WTC11 (cell line): ENCODE measurements at regions not wholly inside any gene's neighbourhood (a gene's known extent, or its start where the extent isn't known, plus 50 kb on each side); places are given as distances from the start of the nearest gene placed in this dataset.

Experiments used
- ATAC-seq: fragments of 200-7000 bp; cut with Tn5 transposase; 2 replicates; pipeline ENCODE4 v1.10.0; 2021; ENCODE audit warnings: mild to moderate bottlenecking, moderate library complexity
- CTCF ChIA-PET: fragments of 300-600 bp; sonication (Branson Sonifier 250); formaldehyde crosslinking; loops from one replicate; lab custom pipeline; 2021; ENCODE audit warnings: antibody characterized with exemption; lab: Charles Lee
- POLR2A ChIA-PET: fragments of 350-600 bp; sonication (Branson Sonifier 250); formaldehyde crosslinking; loops from one replicate; lab custom pipeline; 2021; ENCODE audit warnings: antibody characterized with exemption; lab: Charles Lee
- DNase-seq: peaks from one replicate; pipeline ENCODE4 v3.0.0; 2021; ENCODE audit warnings: low spot score
- H3K27ac Mint-ChIP-seq: 2 replicates; pipeline ENCODE4 v1.8.0; 2021; ENCODE audit warnings: mixed read lengths
- H3K27me3 Mint-ChIP-seq: 2 replicates; pipeline ENCODE4 v1.8.0; 2021; ENCODE audit warnings: low read depth, mild to moderate bottlenecking, moderate library complexity, mixed read lengths
- H3K36me3 Mint-ChIP-seq: 2 replicates; pipeline ENCODE4 v1.8.0; 2021; ENCODE audit warnings: mixed read lengths
- H3K4me1 Mint-ChIP-seq: 2 replicates; pipeline ENCODE4 v1.8.0; 2022; ENCODE audit warnings: mixed read lengths
- H3K4me3 Mint-ChIP-seq: 2 replicates; pipeline ENCODE4 v1.8.0; 2021; ENCODE audit warnings: mild to moderate bottlenecking, moderate library complexity, mixed read lengths
- H3K9me3 Mint-ChIP-seq: 2 replicates; pipeline ENCODE4 v1.8.0; 2021; ENCODE audit warnings: mixed read lengths
- AFF4 ChIP-seq: sonication (generic); formaldehyde crosslinking; IDR thresholded peaks from 2 replicates; pipeline ENCODE4 v1.8.1; 2023; ENCODE audit warnings: mild to moderate bottlenecking, missing genetic modification reagents, borderline replicate concordance
- ATF1 ChIP-seq: sonication (generic); formaldehyde crosslinking; IDR thresholded peaks from 2 replicates; pipeline ENCODE4 v1.8.1; 2023; ENCODE audit warnings: mild to moderate bottlenecking, moderate library complexity, missing genetic modification reagents
- CREM ChIP-seq: sonication (generic); formaldehyde crosslinking; IDR thresholded peaks from 2 replicates; pipeline ENCODE4 v1.8.1; 2022; ENCODE audit warnings: mild to moderate bottlenecking, missing genetic modification reagents, moderate library complexity
- CTCF ChIP-seq: fragments of 200-600 bp; IDR thresholded peaks from 2 replicates; pipeline ENCODE4 v1.8.0; 2022; ENCODE audit warnings: antibody characterized with exemption
- ETV6 ChIP-seq: sonication (generic); formaldehyde crosslinking; IDR thresholded peaks from 2 replicates; pipeline ENCODE4 v1.8.1; 2022; ENCODE audit warnings: mild to moderate bottlenecking, missing genetic modification reagents
- IRF1 ChIP-seq: sonication (generic); formaldehyde crosslinking; IDR thresholded peaks from 2 replicates; pipeline ENCODE4 v1.8.0; 2023; ENCODE audit warnings: missing genetic modification reagents
- JAZF1 ChIP-seq: fragments of 250-450 bp; sonication (Bioruptor Pico); IDR thresholded peaks from 2 replicates; pipeline ENCODE4 v1.9.0; 2021; ENCODE audit warnings: moderate library complexity, mild to moderate bottlenecking, inconsistent platforms
- JUN ChIP-seq: sonication (generic); formaldehyde crosslinking; IDR thresholded peaks from 2 replicates; pipeline ENCODE4 v1.8.0; 2023; ENCODE audit warnings: mild to moderate bottlenecking, missing genetic modification reagents
- NFATC4 ChIP-seq: fragments of 250-450 bp; sonication (Bioruptor Pico); IDR thresholded peaks from 2 replicates; pipeline ENCODE4 v1.9.0; 2021; ENCODE audit warnings: mild to moderate bottlenecking
- NFYB ChIP-seq: sonication (generic); formaldehyde crosslinking; conservative IDR thresholded peaks from 2 replicates; pipeline ENCODE4 v1.8.0; 2022; ENCODE audit warnings: low read depth, missing genetic modification reagents
- NR2C2 ChIP-seq: sonication (generic); formaldehyde crosslinking; IDR thresholded peaks from 2 replicates; pipeline ENCODE4 v1.8.0; 2022; ENCODE audit warnings: mild to moderate bottlenecking, missing genetic modification reagents
- NR3C1 ChIP-seq: sonication (generic); formaldehyde crosslinking; conservative IDR thresholded peaks from 2 replicates; pipeline ENCODE4 v1.8.1; 2023; ENCODE audit warnings: low read depth, mild to moderate bottlenecking, missing genetic modification reagents
- RORB ChIP-seq: fragments of 250-450 bp; sonication (Bioruptor Pico); IDR thresholded peaks from 2 replicates; pipeline ENCODE4 v1.9.0; 2021; ENCODE audit warnings: mild to moderate bottlenecking
- SOX15 ChIP-seq: fragments of 250-450 bp; sonication (Bioruptor Pico); IDR thresholded peaks from 2 replicates; pipeline ENCODE4 v1.9.0; 2021; ENCODE audit warnings: mild to moderate bottlenecking
- ZBTB21 ChIP-seq: sonication (generic); formaldehyde crosslinking; IDR thresholded peaks from 2 replicates; pipeline ENCODE4 v1.8.1; 2023; ENCODE audit warnings: mild to moderate bottlenecking, missing genetic modification reagents, borderline replicate concordance
- ZNF263 ChIP-seq: sonication (generic); formaldehyde crosslinking; IDR thresholded peaks from 2 replicates; pipeline ENCODE4 v1.8.1; 2022; ENCODE audit warnings: low read depth, mild to moderate bottlenecking, moderate library complexity, missing genetic modification reagents
- ZNF281 ChIP-seq: sonication (generic); formaldehyde crosslinking; IDR thresholded peaks from 2 replicates; pipeline ENCODE4 v1.8.0; 2023; ENCODE audit warnings: mild to moderate bottlenecking, missing genetic modification reagents
- TF ChIP-seq, protein P1 (sequence below): sonication (generic); formaldehyde crosslinking; conservative IDR thresholded peaks from 2 replicates; pipeline ENCODE4 v1.8.1; 2022; ENCODE audit warnings: mild to moderate bottlenecking, missing genetic modification reagents
- TF ChIP-seq, protein P2 (sequence below): sonication (generic); formaldehyde crosslinking; IDR thresholded peaks from 2 replicates; pipeline ENCODE4 v1.8.0; 2023; ENCODE audit warnings: missing genetic modification reagents, mild to moderate bottlenecking, borderline replicate concordance
- TF ChIP-seq, protein P3 (sequence below): fragments of 250-450 bp; sonication (Bioruptor Pico); IDR thresholded peaks from 2 replicates; pipeline ENCODE4 v1.9.0; 2021; ENCODE audit warnings: mild to moderate bottlenecking

DNA sequence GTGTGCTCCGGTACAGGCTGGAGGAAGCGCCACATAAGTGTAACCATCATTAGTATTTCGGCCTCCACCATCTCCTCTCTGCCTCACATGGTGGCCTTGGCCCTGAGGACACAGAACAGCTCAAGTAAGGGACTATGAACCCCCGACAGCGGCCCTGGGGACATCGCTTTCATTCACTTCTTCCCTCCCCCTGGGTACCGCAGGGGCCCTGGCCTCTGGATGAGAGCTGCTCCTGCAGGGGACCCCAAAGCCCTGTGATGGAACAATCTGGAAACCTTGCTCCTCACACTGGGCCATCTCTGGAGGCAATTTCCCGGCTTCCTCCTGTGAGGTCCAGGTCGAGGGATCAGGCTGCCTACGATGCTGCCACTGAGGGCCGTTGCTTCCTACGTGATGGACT, 565.5 kb downstream of the BRD1 start:
- Mint-ChIP-seq H3K36me3 (no peaks in the 10 kb centered on the region), H3K27me3 (peaks cover 4% of the 10 kb centered on the region), H3K9me3 (peaks cover 6% of the 10 kb centered on the region), H3K27ac (no peak overlapping the region), H3K4me3 (no peak overlapping the region), H3K4me1 (peaks cover 22% of the 10 kb centered on the region)
- ATAC-seq, result no peak
- no peak for DNase-seq
- ChIA-PET CTCF (no interaction called here), POLR2A (no interaction called here)
- no peak for TF ChIP-seq CTCF
- TF ChIP-seq ZBTB21 (CRISPR knock-in tag), result no peak
- TF ChIP-seq ATF1 (CRISPR knock-in tag), result no peak
- TF ChIP-seq JUN (CRISPR knock-in tag), result no peak
- no peak for TF ChIP-seq NFATC4 (CRISPR knock-in tag)
- TF ChIP-seq, protein P1, sequence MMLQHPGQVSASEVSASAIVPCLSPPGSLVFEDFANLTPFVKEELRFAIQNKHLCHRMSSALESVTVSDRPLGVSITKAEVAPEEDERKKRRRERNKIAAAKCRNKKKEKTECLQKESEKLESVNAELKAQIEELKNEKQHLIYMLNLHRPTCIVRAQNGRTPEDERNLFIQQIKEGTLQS (CRISPR knock-in tag), result no peak
- TF ChIP-seq CREM, result no peak
- no peak for TF ChIP-seq JAZF1 (CRISPR knock-in tag)
- no peak for TF ChIP-seq ETV6
- TF ChIP-seq IRF1, result no peak
- TF ChIP-seq NR2C2 (CRISPR knock-in tag), result no peak
- TF ChIP-seq, protein P2, sequence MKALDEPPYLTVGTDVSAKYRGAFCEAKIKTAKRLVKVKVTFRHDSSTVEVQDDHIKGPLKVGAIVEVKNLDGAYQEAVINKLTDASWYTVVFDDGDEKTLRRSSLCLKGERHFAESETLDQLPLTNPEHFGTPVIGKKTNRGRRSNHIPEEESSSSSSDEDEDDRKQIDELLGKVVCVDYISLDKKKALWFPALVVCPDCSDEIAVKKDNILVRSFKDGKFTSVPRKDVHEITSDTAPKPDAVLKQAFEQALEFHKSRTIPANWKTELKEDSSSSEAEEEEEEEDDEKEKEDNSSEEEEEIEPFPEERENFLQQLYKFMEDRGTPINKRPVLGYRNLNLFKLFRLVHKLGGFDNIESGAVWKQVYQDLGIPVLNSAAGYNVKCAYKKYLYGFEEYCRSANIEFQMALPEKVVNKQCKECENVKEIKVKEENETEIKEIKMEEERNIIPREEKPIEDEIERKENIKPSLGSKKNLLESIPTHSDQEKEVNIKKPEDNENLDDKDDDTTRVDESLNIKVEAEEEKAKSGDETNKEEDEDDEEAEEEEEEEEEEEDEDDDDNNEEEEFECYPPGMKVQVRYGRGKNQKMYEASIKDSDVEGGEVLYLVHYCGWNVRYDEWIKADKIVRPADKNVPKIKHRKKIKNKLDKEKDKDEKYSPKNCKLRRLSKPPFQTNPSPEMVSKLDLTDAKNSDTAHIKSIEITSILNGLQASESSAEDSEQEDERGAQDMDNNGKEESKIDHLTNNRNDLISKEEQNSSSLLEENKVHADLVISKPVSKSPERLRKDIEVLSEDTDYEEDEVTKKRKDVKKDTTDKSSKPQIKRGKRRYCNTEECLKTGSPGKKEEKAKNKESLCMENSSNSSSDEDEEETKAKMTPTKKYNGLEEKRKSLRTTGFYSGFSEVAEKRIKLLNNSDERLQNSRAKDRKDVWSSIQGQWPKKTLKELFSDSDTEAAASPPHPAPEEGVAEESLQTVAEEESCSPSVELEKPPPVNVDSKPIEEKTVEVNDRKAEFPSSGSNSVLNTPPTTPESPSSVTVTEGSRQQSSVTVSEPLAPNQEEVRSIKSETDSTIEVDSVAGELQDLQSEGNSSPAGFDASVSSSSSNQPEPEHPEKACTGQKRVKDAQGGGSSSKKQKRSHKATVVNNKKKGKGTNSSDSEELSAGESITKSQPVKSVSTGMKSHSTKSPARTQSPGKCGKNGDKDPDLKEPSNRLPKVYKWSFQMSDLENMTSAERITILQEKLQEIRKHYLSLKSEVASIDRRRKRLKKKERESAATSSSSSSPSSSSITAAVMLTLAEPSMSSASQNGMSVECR, result no peak
- no peak for TF ChIP-seq ZNF263 (CRISPR knock-in tag)
- TF ChIP-seq NFYB (CRISPR knock-in tag), result no peak
- TF ChIP-seq RORB (CRISPR knock-in tag), result no peak
- no peak for TF ChIP-seq ZNF281 (CRISPR knock-in tag)
- TF ChIP-seq SOX15 (CRISPR knock-in tag), result no peak

GRCh38 chr22:49261616-49262015, 566.1 kb downstream of the BRD1 start:
- Mint-ChIP-seq H3K4me3 (no peak overlapping the region), H3K9me3 (peaks cover 6% of the 10 kb centered on the region), H3K36me3 (no peaks in the 10 kb centered on the region), H3K27me3 (peaks cover 4% of the 10 kb centered on the region), H3K27ac (no peak overlapping the region), H3K4me1 (peaks cover 17% of the 10 kb centered on the region)
- no peak for DNase-seq
- ATAC-seq, result no peak
- POLR2A ChIA-PET, result no interaction called here
- CTCF ChIA-PET, result no interaction called here
- TF ChIP-seq, protein P3, sequence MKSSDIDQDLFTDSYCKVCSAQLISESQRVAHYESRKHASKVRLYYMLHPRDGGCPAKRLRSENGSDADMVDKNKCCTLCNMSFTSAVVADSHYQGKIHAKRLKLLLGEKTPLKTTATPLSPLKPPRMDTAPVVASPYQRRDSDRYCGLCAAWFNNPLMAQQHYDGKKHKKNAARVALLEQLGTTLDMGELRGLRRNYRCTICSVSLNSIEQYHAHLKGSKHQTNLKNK (CRISPR knock-in tag), result no peak
- TF ChIP-seq AFF4 (CRISPR knock-in tag) (no peak), ZNF281 (CRISPR knock-in tag) (no peak), NR3C1 (CRISPR knock-in tag) (no peak)
